IPS DF 4.7 (cell line): ENCODE measurements at regions not wholly inside any gene's neighbourhood (a gene's known extent, or its start where the extent isn't known, plus 50 kb on each side); places are given as distances from the start of the nearest gene placed in this dataset.

Experiments
- DNase-seq: peaks from one replicate; pipeline ENCODE4 v3.0.0-alpha.2; 2013; ENCODE audit warnings: low spot score; ENCODE audit errors: extremely low read depth

GRCh38 chr1:191886977-191887376, 271.3 kb upstream of the RGS18 start:
- no peak for DNase-seq

- no peak for DNase-seq
Measured at GRCh38 chr1:191888996-191889622, 269.2 kb upstream of the RGS18 start.

- no peak for DNase-seq
Measured at GRCh38 chr1:191889623-191890003, 268.6 kb upstream of the RGS18 start.

- no peak for DNase-seq
Measured at GRCh38 chr1:191890433-191891088, 267.7 kb upstream of the RGS18 start.

- DNase-seq, result no peak
Measured at GRCh38 chr1:191892716-191893115, 265.5 kb upstream of the RGS18 start.

GRCh38 chr1:191895049-191895448, 263.2 kb upstream of the RGS18 start:
- DNase-seq, result no peak

GRCh38 chr1:191895462-191896058, 262.7 kb upstream of the RGS18 start:
- DNase-seq, result no peak

GRCh38 chr1:191897134-191897533, 261.1 kb upstream of the RGS18 start:
- no peak for DNase-seq

GRCh38 chr1:191901651-191902050, 256.6 kb upstream of the RGS18 start:
- DNase-seq, result no peak

- no peak for DNase-seq
Measured at GRCh38 chr1:191904991-191905390, 253.3 kb upstream of the RGS18 start.

GRCh38 chr1:191905781-191906180, 252.5 kb upstream of the RGS18 start:
- DNase-seq, result no peak

- no peak for DNase-seq
Measured at GRCh38 chr1:191907121-191907520, 251.1 kb upstream of the RGS18 start.

- DNase-seq, result no peak
Measured at GRCh38 chr1:191910245-191910644, 248.0 kb upstream of the RGS18 start.

GRCh38 chr1:191912517-191912916, 245.7 kb upstream of the RGS18 start:
- no peak for DNase-seq

- DNase-seq, result no peak
Measured at GRCh38 chr1:191913260-191913977, 244.8 kb upstream of the RGS18 start.

- DNase-seq, result peak; percentile 3
Measured at GRCh38 chr1:191929383-191929782, 228.9 kb upstream of the RGS18 start.

GRCh38 chr1:191943684-191944083, 214.6 kb upstream of the RGS18 start:
- DNase-seq, result no peak

GRCh38 chr1:191953526-191953925, 204.7 kb upstream of the RGS18 start:
- no peak for DNase-seq

GRCh38 chr1:191959856-191960255, 198.4 kb upstream of the RGS18 start:
- no peak for DNase-seq

GRCh38 chr1:191963286-191963685, 195.0 kb upstream of the RGS18 start:
- no peak for DNase-seq

- no peak for DNase-seq
Measured at GRCh38 chr1:191963781-191964455, 194.3 kb upstream of the RGS18 start.

- DNase-seq, result no peak
Measured at GRCh38 chr1:191969290-191969689, 189.0 kb upstream of the RGS18 start.
